GM23248 (cell line): ENCODE measurements at regions not wholly inside any gene's neighbourhood (a gene's known extent, or its start where the extent isn't known, plus 50 kb on each side); places are given as distances from the start of the nearest gene placed in this dataset.

Experiments used
- EZH2 ChIP-seq: fragments of 200-600 bp; sonication (generic); IDR thresholded peaks from 2 replicates; pipeline ENCODE4 v1.6.1; 2018; ENCODE audit warnings: antibody characterized with exemption, mild to moderate bottlenecking; ENCODE audit not compliant: insufficient read depth, poor library complexity, severe bottlenecking
- EZH2phosphoT487 ChIP-seq: fragments of 200-600 bp; sonication (generic); IDR thresholded peaks from 2 replicates; pipeline ENCODE4 v1.6.1; 2018; ENCODE audit warnings: antibody characterized with exemption, moderate library complexity, mild to moderate bottlenecking, low read depth; ENCODE audit not compliant: insufficient read depth

GRCh38 chr4:64479338-64479737, 70.1 kb upstream of the TECRL start:
- TF ChIP-seq EZH2 (no peak), EZH2phosphoT487 (no peak)
